HTR-8/SVneo (cell line): ENCODE measurements at regions not wholly inside any gene's neighbourhood (a gene's known extent, or its start where the extent isn't known, plus 50 kb on each side); places are given as distances from the start of the nearest gene placed in this dataset.

Experiments
- DNase-seq: peaks from one replicate; pipeline ENCODE4 v3.0.0; 2011; ENCODE audit warnings: low spot score, mixed read lengths; ENCODE audit not compliant: insufficient read length
- FAIRE-seq: peaks from 2 replicates; lab custom pipeline; 2011; peaks lifted over from hg19 to GRCh38; lab: Jason Lieb, UNC

DNA sequence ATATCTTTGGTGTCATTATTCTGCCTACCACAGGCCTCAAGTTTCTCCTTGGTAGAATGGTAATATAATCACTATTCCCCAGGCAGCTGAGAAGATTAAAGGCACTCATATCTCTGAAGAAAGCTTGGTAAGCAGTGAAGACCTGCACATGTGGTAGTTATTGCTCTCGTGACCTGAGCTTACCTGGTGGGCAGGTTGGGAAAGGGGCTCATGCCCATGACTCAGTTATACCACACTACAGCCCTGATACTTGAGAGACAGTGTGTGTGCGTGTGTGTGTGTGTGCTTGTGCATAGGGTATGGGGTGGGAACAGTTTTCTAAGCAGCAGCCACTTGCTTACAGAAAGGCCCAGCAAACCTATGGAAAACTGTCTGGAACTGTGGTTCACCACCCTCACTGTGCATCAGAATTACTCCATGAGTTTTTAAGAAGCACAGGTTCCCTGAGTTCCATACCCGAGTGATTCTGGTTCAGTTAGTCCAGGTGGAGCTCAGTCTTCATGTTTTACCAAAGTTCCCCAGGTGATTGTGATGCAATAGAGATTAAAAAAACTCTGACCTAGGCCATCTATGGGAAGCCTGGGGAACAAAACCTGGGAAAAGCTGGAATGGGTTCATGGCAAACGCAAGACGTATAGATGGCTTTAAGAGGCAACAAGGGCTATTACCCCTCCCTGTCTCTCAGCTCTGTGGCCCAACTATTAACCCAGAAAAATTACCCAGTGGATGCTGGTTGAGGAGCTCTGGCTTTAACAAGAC lies 79.0 kb upstream of the ZBED5 start:
- no peak for FAIRE-seq
- no peak for DNase-seq

DNA sequence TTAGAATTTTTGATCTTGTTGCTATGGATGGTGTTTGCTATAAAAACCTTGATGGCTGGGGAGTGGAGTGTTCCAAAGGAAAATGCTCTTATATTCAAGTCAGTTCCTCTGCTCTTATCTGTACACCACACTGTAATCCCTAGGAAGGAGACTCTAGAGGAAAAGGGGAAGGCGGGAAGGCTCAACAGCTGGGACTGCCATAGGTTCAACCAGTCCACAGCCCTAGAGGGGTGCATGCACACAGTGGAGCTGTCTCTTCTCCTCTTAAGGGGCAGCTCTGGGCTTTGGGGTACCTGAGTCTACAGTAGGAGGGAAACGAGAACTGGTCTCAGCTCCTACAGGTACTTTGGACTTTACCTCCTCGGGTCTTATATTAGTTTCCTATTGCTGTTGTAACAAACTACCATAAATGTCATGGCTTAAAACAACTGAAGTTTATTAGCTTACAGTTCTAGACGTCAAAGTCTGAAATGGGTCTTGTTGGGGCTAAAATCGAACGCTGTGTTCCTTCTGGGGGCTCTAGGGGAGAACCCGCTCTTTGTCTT lies 77.2 kb upstream of the ZBED5 start:
- DNase-seq (no peak), FAIRE-seq (no peak)

DNA sequence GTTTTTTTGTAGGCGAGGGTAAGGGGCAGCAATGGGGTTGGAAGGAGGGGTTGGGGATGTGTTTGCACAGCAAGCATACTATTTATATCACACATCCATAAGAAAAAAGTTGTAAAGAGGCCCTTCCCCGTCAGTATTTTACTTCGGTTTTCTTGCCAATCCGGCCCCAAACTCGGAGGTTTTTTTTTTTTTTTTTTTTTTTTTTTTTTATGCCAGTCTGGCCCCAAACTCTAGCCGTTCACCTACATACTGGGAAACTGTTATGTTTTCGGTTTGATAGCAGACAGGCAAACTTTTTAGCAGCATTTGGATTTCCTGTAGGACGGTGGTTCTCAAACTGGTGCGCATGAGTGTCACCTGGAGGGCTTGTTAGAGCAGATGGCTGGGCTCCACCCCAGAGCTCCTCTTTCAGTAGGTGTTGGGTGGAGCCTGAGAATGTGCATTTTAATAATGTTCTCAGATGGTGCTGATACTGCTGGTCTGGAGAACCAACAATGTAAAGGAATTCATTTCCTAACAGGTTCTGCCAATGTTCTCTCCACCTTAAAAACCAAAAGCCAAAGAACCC lies 76.5 kb upstream of the ZBED5 start:
- no peak for FAIRE-seq
- no peak for DNase-seq

DNA sequence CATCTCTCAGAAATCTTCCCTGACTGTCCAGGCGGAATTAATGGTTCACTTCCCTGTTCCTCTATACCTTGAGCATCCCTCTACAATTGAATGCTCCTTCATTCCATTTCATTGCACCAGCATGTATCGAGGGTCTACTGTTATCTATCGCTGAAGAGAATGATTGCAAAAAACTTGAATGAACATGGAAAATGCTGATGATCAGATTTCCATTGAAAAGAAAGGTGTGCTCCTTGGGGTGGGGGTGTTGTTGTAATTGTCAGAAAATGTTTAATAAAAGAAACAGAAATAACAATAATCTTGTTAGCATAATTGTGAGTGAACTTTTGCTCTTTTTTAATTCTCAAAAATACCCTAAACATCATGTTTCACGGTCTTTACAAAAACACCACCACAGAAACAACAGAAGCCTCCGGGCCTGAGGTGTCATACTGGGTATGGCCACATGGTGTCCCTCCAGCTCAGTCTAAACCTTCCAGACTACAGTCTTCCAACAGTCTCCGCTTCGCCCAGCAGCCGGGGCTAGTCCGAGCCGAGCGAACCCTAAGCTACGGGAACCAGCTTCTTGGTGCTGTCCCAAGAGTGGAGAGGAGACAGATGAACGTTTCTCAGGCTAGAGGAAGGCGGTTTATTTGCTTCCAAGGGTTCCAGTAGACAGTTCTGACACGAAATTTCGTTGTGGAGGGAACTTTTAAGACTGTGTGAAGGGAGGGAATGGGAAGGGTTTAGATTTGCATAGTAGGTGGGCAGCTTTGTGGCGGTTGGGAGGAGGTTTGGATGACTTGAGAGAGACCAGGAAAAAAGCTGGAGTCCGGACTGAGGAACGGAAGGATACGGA lies 75.8 kb upstream of the ZBED5 start:
- DNase-seq: peak; percentile 87
- FAIRE-seq: peak; percentile 91

DNA sequence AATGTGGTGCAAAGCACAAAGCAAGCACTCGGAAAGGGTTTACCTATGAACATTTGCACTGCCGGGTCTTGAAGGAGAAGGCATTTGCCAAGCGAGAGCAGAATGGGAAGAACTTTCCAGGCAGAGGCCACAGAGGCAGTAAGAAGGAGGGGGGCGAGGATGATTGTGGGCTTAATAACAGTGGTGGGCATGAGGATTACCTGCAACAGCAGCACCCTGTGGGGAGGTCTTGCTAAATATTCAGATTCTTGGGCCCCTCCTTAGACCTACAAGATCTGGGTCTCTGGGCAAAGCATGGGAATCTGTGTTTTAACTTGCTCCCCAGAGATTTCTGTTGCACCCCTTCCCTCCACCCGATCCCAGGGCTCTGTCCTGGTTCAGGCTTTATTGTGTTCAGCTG lies 75.1 kb upstream of the ZBED5 start:
- DNase-seq (no peak), FAIRE-seq (no peak)

DNA sequence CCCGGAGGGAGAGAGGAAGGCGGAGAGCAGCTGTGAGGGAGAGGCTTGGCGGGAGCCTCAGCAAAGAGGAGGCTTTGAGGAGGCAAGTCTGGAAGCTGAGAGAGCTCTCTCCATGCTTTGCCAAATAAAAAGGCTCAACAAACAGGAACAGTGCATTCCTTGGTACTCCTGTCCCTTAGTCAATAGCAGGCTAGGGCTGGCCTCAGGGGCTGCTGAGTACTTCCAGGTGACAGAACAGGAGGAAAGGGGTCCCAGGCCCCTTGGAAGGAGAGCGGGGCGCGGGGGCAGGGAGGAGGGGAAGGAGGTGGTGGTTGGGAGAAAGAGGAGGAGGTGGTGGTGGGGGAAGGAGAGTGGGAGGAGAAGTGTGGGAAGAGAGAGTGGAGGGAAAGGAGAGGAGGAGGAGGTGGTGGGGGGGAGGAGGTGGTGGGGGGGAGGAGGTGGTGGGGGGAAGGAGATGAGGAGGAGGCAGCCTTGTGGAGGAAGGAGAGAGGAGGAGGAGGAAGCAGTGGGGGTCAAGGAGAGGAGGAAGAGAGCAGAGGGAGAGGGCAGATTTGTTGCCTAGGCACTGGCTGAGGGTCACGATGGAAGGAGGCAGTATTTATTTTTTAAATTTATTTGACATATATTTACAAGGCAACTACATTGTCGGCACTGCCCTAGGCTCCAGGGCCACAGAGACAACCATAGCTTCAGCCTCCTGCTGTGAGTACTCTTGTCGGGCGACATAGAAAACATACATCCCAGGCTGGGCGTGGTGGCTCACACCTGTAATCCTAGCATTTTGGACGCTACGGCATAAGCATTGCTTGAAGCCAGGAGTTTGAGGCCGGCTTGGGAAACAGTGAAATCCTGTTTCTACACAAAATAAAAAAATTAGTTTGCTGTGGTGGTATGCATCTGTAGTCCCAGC lies 74.2 kb upstream of the ZBED5 start:
- no peak for DNase-seq

DNA sequence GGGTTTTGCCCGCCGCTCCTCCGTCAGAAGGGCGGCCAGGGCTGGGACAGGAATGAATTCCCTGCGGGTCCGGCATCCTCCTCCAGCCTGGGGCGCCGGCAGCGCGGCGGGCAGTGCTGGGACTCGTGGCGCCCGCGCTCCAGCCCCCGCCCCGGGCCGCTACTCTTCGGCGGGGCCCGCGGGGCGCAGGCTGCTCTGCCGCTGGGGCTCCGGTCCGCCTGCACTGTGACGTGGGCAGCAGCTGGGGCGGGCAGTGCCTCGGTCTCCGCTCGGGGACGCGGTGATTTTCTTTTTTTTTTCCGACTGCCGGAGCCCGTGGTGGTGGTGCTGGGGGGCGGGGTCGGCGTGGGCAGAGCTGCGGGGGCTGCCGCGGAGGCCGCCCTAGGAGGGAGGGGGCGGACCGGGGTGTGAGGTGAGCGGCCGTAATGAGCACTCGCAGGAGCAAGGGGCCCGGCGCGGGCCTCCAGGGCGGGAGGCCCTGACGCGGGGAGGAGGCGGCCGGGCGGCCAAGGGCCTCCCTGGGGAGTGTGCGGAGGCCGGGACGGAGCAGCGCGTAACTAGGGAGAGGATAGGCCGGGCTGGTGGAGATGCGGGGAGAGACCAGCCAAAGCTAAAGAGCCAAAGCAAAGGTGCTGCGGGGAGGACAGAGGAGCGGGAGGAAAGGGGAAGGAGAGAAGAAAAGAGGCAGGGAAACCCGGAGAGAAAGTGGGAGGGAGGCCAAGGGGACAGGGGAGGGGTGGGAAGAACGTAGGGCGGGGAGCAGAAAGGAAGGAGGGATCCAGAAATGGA lies 73.3 kb upstream of the ZBED5 start:
- FAIRE-seq: peak; percentile 67
- peak; percentile 52 for DNase-seq

More for the DNA sequence above, 74.2 kb upstream of the ZBED5 start:
- no peak for FAIRE-seq

DNA sequence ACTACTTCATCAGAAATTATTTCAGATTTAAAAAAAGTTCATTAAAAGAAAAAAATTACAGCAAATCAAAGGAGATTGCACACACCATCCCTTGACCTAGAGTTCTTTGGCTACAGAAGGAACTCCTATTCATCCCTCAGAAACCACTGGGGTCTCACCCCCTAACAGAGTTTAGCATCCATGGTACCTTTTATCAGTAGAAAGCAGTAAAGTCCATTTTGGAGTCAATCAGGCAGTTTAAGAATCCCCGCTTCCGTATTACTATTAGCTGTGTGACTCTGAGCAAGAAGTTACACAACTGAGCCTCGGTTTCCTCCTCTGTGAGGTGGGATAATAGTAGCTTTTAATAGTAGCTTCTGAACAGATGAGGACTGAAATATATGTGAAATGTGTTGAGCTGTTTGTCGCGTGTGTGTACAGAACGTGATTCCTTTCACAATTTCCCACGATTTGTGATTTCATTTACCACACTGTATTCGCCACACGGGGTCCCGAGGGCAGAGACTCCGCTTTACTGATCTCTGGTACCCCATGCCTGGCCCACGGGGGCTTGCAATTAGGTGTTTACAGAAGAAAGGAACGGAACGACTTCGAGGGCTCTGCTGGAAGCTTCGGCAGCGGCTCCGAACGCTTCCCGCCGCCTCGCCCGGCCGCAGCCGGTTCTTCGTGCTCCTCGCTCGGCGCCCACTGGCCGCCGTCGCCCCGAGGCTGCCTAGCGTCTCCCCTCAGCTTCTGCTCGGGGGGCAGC lies 72.5 kb upstream of the ZBED5 start:
- FAIRE-seq: no peak
- DNase-seq: no peak

DNA sequence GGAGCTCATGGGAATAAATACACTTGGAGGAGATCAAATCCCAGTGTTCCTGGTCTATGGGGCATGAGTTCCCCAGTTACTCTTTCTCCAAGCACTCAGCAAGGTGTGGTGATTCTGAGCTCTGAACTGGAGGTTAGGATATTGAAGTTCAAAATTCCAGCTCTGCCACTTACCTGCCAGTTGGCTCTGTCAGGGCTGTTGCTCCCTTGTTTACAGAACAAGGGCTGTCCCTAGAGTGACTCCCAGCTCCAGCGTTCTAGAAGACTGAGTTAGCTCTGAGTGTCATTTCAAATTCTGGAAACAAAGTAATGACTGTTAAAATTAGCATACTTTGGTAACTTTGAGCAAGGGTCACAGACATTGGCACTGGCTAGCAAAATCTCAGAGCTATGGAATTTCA lies 69.7 kb upstream of the ZBED5 start:
- no peak for FAIRE-seq
- no peak for DNase-seq

DNA sequence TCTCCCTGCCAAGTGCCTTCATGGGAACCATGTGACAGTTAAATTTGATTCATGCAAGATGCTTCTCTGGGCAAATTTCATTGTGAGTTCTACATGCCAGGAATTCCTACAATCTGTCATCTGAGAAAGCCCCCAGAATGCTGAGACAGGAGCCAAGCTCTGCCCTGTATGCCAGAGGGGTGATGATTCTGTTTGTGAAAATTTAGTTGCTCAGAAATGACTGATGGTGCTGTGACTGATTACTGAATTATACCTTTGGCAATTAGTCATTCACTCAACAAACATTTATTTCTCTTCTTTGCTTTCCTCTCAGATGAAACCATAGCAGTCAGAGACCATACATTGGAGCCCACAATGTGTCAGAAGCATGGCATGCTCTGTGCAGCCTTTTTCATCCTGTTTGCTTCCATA lies 69.0 kb upstream of the ZBED5 start:
- no peak for DNase-seq
- peak; percentile 54 for FAIRE-seq

DNA sequence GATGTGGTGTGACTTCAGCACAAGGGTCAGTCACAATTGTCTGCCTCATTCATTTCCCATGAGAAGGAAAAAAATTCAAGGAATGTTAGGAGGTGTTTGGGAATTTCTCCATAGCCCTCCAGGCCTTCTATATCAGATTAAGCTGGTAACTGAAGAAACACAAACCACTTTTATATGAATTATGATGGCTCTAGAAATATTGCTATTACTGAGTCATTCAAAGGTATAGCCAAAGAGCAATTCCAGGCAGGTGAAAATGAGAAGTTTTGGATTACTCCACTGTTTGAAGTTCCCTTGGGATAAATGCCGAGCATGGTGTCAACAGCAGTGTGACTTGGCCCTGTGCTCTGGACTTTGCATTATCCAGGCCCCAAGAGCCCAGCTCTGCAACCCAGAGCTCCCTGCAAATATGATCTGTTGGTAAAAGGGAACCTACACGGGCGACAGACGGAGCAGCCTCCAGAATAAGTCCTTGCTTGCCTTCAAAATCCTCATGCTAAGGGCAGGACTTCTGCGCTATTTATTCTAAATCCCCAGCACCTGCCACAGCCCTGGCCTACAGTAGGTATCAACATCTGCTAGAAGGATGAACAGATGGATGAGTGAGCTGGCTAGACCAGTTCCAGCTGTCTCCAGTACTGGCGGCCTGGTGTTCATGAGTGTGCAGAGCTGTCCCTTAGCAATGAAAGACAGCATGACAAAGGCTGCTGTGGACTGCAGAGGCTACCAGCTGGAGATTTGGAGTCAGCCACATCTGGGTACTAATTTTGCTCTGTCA lies 67.5 kb upstream of the ZBED5 start:
- no peak for DNase-seq
- no peak for FAIRE-seq

DNA sequence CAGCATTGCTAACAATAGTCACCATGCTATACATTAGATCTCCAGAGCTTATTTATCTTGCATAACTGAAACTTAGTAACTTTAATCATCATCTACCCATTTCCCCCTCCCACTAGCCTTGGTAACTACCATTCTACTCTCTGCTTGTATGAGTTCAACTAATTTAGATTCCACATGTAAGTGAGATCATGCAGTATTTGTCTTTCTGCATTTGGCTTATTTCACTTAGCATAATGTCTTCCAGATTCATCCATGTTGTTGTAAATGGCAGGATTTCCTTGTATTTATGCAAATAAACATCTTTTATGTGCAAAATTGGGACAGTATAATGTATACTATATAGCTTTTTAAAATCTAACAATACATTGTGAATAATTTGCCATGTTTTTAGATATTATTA lies 66.0 kb upstream of the ZBED5 start:
- DNase-seq: no peak
- FAIRE-seq: no peak

DNA sequence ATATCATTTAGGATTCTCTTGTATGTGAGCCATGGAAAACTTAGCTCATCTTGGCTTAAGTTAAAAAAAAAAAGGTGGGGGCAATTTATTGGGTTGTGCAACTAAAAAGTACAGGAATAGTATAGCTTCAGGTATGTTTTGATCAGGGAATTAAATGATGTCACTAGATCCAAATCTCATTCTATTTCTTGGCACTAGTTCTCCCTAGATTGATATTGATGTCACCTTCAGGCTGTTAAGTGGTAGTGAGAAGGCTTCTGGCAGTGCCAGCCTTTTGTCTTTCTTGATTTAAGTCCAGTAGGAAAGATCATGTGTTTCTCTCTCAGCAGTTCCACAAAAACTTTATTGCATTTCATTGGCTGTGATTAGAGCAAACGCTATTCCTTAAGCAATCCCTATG lies 65.0 kb upstream of the ZBED5 start:
- FAIRE-seq: no peak
- no peak for DNase-seq

DNA sequence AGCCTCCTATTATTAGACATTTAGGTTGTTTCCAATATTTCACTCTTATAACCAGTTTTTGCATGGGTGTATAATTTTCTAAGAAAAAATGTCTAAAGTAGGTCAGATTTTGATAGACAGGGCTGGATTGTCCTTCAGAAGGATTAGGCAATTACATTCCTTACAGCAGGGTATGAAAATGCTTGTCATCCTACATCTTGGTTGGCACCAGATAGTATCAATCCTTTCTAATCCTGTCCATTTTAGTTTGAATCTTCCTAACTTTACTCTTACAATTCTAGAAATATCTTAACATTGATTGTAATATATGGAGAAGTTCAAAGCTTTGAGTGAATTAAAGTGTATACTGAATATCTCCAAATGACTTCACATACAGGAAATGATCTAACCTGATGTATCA lies 63.0 kb upstream of the ZBED5 start:
- FAIRE-seq (no peak), DNase-seq (no peak)

DNA sequence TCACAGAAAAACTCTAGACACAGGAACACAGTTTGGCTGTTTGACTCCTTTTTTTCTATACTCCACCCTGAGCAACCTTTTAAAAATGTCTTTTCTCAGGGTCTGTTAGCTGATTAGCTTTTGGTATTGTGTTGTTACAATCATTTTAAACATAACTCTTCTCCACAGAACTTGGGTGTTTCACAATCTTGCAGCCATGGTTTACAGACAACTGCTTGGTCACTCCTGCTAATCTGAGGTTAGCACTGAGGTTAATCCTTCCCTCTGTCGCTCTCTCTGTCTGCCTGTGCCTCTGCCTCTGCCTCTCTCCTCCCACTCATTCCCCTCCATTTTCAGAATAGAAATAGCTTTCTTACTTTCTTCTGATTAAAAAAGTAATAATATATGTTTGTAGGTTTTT lies 62.4 kb upstream of the ZBED5 start:
- DNase-seq: no peak
- no peak for FAIRE-seq

DNA sequence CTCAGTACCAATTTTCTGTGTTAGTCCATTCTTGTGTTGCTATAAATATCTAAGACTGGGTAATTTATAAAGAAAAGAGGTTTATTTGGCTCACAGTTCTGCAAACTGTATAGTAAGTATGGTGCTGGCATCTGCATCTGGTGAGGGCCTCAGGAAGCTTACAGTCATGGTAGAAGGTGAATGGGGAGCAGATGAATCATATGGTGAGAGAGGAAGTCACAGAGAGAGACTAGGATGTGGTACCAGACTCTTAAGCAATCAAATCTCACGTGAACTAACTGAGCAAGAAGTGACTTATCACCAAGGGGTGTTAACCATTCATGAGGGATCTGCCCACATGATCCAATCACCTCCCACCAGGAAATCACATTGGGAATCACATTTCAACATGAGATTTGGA lies 60.8 kb upstream of the ZBED5 start:
- no peak for DNase-seq

DNA sequence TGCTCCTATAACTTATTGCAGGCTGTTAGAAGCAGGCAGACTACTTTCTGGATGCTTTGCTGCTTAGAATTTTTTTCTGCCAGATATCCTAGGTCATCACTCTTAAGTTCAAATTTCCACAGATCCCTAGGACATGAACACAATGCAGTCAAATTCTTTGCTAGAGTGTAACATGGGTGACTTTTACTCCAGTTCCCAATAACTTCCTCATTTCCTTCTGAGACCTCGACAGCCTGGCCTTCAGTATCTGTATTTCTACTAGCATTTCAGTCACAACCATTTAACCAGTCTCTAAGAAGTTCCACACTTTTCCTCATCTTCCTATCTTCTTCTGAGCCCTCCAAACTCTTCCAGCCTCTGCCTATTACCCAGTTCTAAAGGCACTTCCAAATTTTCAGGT lies 60.4 kb upstream of the ZBED5 start:
- FAIRE-seq (no peak), DNase-seq (no peak)

More for the DNA sequence above, 60.8 kb upstream of the ZBED5 start:
- FAIRE-seq: no peak

DNA sequence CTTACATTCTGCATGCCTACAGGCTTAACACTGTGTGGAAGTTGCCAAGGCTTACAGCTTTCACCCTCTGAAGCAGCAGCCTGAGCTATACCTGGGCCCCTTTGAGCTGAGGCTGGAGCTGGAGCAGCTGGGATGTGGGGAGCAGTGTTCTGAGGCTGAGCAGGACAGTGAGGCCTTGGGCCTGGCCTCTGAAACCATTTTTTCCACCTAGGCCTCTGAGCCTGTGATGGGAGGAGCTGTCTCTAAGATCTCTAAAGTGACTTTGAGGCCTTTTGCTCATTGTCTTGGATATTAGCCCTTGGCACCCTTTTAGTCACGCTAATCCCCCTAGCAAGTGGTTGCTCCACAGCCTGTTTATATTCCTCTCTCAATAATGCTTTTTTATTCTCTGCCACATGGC lies 59.9 kb upstream of the ZBED5 start:
- no peak for FAIRE-seq

More for the DNA sequence above, 59.9 kb upstream of the ZBED5 start:
- no peak for DNase-seq
